ENCODE measurements at regions not wholly inside any gene's neighbourhood (a gene's known extent, or its start where the extent isn't known, plus 50 kb on each side); places are given as distances from the start of the nearest gene placed in this dataset.

DNA sequence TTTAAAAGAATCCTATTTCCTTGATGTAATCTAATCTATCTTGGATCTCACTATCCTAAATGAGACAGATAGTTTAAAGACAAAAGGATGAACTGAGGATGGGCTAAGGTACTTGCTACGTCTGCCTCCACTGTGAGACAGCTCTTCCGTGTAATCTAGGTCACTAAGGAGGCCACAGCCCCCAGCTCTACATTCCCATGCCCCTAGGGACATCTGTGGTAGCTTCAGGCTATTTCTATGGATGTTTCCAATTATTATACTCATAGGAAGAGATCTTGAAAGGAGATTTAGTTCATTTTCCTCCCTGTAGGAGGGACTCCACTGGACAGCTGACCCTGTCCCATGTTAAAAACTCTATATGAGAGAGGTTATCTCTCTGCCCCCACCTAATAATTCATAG is 140.8 kb upstream of the TRPC5 start:
- no peak for TF ChIP-seq ZFP3 (CRISPR knock-in tag; IDR thresholded peaks at IDR 0.05)
- no peak for TF ChIP-seq ESRRG (CRISPR knock-in tag; IDR thresholded peaks at IDR 0.05)
- TF ChIP-seq PPARA (CRISPR knock-in tag; IDR thresholded peaks at IDR 0.05; ENCODE audit: borderline replicate concordance), result no peak

Measured in SK-N-SH treated with all-trans-retinoic acid at 6 μM for 48 hours (cell line).